HG03565 (cell line): ENCODE measurements at regions not wholly inside any gene's neighbourhood (a gene's known extent, or its start where the extent isn't known, plus 50 kb on each side); places are given as distances from the start of the nearest gene placed in this dataset.
"Not testable (repeated sequence)": the region's sequence is repeated elsewhere in the genome, so short reads cannot be mapped to it uniquely, and the experiment has no call there.

Experiments
- ATAC-seq: cut with Tn5 transposase; IDR thresholded peaks from one replicate; pipeline ENCODE4 v1.9.1; 2021; ENCODE audit warnings: mild to moderate bottlenecking, moderate library complexity; ENCODE audit not compliant: unreplicated experiment

DNA sequence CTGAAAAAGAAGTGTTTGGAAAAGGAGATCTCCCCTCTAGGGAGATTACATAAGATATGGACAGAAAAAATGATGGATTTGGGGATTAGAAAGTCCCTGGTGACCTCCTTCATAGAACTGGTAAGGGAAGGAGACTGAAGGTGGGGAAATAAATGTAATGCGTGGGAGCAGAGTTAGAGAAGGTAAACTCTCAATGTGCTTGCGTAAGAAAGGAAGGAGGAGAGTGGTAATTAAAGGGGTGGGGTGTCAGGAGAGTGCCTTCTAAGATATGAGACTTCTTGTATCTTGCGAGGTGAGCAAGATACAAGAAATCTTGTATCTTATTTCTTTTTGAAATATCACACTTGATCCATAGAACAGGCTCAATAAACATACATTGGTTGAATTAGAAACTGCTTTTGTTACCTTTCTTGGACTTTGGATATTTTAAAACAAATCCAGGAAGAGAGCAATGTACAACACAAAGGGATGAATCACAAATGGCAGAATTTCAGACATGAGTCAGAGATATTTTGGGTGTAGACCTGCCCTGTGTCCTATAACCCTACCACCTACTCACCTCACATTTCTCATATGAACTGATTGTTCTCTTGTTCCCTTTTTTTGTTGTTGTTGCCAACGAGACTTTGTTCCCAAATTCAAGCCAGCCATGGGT, 342.4 kb downstream of the INSIG2 start:
- no peak for ATAC-seq

GRCh38 chr2:118425191-118425590, 336.9 kb downstream of the INSIG2 start:
- no peak for ATAC-seq

DNA sequence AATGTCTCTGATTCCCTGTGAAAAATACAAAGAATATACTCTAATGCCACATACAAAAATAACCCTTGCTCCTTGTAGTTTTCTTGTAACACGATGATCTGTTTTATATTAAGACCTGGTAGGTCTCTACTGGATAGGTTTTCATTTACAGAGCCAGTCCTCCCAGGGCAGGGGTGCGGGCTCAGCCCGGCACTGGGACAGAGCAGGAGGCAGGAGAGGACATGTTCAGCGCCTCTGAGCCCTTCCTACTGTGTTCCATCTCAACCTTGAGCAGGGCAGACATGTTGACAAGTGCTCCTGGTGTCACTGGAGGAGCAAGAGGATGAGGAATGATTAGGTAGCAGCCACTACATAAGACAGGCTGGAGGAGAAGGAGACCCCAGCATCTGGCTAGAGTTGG, 335.5 kb downstream of the INSIG2 start:
- no peak for ATAC-seq

DNA sequence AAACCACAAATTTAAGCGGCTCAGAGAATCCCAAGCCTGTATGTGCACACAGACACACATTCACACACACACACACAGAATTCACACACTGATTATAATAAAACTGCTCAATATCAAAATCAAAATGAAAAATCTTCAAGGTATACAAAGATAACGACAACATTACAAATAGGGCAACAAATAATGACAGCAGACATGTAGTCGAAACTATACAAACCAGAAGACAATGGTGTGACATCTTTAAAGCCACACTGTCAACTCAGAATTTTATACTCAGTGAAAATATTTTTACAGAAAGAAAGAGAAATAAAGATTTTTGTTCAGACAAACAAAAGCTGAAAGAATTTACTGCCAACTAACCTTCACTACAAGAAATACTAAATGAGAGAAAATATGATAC, 333.4 kb downstream of the INSIG2 start:
- ATAC-seq = no peak

DNA sequence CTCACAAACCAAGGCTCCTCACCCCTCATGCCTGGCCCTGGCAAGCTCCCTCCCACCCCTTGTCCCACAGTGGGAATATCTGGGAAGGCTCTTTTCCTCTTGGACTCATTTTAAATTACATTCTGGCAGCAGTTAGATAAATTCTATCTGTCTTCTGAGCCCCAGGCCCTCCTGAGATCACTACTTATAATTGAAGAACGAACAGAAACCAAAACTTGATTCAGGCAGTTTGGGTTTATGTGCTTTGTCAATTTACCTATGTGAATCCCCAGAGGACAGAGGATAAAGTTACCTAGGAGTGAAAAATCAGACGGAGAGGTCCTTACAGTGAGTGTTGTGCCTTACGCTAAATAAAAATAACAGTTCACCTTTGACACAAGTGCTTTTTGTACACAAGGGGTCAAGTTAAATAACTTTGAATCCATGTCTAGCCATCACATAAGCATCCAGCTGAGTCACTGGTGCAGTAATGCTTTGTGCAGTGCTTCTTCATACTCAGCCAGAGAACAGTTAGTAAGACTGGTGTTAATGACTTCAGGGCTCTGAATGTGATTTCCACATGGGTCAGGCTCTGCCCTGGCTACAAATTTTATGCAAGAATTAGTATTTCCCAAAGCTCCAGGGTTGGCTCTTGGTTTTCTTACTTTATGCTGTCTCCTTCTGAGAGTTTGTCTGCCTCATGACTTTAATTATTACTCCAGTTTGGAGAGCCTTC, 329.3 kb downstream of the INSIG2 start:
- no peak for ATAC-seq

- not testable (repeated sequence) for ATAC-seq
Observed at GRCh38 chr2:118415186-118415585, 326.9 kb downstream of the INSIG2 start.

DNA sequence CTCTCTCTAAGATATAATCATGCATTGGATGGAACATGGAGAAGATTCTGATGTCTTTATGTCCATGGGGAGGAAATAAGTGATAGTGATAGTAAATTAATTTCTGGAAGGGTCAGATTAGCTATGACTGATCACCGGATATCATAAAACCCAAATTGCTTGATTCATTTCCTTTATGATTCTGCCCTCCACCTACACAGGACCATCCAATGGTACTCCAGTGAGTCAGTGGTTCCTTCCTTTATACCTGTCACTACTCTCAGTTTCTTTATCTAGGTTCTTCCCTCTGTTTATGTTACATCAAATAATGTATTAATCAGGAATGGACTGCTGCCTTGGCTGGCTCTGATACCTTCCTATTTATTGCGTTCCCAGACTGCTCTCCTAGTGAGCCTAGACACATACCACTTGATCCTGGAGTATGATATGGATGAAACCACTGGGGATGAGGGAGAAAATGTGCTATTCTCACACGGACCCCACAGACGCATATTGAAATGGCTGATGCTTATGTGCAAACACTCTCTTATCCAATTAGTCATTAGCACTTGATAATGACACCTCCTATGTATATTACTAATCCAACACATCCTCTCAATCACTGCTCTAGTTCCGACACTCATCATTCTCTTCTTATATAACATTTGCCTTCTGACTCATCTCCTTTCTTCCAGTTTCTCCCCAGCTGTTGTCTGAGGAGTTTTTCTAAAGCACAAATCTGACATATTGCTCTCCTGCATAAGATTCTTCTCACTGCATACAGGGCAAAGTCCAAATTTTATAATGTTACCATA, 315.6 kb downstream of the INSIG2 start:
- ATAC-seq = no peak

- ATAC-seq = no peak
Observed at GRCh38 chr2:118388771-118389170, 300.5 kb downstream of the INSIG2 start.

DNA sequence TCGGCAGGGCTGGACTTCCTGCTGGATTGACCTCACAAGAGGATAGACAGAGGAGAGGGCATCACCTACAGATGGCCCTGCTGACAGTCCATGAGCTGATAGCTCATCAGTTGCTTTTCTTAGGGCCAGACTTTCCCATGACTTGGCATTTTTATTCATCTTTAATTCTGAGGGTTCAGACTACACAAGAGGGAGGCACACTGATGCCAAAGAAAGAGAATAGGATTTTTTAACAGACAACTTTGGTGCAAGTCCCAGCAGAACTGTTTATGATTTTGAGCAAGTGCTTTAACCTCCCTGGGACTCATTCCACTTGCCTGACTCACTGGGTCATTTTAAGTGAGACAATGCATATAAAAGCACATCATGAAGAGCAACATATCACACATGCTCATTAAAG, 299.2 kb downstream of the INSIG2 start:
- ATAC-seq = no peak

DNA sequence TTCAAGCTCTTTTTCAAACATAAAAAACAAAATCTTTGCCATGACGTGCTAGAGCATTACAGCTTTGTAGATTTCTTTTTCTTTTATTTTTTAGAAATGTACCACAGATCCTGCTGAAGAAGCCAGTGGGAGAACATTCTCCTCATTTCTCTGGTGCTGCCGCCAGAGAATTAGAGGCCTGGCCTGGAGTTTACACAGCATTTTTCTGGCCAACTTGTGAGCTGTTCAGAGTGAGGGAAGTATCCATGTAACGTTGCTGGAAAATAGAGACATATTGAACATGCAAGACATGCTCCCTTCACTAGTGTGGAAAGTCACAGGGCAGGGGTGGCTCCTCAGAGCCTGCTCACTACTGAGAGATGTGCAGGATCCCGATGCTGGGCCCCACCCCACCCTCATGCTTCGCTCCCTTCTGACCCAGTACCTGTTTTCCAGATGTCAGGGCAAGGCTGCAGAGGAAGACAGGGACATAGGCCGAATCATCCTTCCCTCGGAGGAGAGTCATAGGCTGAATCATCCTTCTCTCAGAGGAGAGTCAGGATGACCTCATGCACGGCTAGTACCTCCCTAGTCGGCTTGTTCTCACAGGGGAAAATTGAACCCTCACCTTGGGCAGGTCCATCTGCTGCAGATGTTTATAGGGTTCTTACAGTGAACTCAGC, 298.5 kb downstream of the INSIG2 start:
- ATAC-seq = no peak

DNA sequence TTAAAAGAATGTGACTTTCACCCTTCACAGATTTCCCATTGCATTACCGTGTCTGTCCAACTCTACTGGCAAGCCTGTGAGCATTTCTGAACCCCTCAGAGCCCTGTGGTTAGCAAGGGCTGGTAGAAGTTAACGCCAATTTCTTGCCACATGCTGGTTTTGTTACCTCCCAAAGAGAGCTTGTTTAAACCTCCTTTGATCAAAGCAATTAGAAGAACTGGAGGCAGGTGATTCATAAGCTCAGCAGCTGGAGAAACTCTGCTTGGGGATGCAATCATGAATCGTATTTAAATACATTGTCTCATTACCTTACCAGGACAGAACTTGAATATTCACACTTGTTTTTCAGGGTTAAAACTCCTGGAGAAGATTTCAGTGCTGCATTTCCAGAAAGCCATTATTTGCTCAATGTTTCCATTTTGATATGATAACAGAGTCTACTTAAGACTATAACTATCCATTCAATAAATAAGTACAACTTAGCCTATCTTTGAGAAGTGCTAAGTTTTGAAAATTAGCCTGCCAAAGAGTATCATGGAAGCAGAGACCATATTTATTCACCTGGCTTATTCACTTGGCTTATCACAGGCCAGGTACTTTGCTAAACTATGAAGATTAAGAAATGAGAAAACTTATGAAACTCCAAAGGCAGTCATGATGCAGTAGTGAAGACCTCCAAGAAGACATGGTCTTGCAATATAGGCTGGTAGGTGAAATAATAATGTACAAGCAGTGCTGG, 292.8 kb downstream of the INSIG2 start:
- ATAC-seq = no peak

- no peak for ATAC-seq
Observed at GRCh38 chr2:118375907-118376485, 287.7 kb downstream of the INSIG2 start.

DNA sequence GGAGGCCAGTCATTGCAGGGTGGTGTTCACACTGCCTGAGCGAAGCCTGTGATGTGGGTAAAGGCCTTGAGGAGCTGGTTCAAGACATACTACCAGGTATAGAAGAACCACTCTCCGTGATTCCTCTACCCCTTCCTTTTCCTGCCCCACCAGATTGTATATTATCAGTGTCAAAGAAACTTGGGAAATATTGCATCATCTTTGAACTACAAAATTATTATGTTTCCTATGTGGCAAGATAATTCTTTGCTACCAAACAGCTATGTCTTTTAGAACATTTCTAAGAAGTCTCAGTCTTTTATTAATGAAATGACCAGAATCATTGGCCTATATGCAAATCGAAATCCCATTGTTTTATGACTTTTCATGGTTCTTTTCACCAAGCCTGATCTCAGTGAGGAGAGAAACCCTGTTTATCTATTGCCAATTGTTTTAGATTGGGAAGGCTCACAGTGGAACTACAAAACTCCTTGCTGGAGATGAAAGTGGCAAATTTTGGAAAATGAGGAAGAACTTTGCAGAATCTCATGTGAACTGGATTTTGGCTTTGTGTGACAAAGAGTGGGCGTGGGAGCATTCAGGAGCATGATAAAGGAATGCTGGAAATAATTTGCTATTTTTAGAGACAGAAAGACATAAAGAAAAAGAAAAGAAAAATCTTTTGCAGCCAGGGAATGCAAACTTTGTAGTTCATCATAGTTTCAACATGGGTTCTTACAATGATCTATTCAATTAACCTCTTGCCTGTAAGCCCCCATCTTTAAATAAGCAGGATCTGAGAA, 286.9 kb downstream of the INSIG2 start:
- no peak for ATAC-seq

- no peak for ATAC-seq
Observed at GRCh38 chr2:118372886-118373830, 284.9 kb downstream of the INSIG2 start.

GRCh38 chr2:118371515-118371914, 283.2 kb downstream of the INSIG2 start:
- peak; percentile 51 for ATAC-seq

GRCh38 chr2:118369521-118369920, 281.2 kb downstream of the INSIG2 start:
- not testable (repeated sequence) for ATAC-seq

- no peak for ATAC-seq
Observed at GRCh38 chr2:118363604-118364003, 275.3 kb downstream of the INSIG2 start.

GRCh38 chr2:118356051-118356450, 267.8 kb downstream of the INSIG2 start:
- no peak for ATAC-seq
